Fibroblast of lung (primary cell): ENCODE measurements at regions not wholly inside any gene's neighbourhood (a gene's known extent, or its start where the extent isn't known, plus 50 kb on each side); places are given as distances from the start of the nearest gene placed in this dataset.
"Not testable (repeated sequence)": the region's sequence is repeated elsewhere in the genome, so short reads cannot be mapped to it uniquely, and the experiment has no call there.

Experiments used
- EZH2 ChIP-seq: IDR thresholded peaks from 2 replicates; pipeline ENCODE4 v1.5.1; 2012; ENCODE audit warnings: low read length, control low read depth, mild to moderate bottlenecking; ENCODE audit errors: missing control alignments
- TF ChIP-seq, protein P1 (sequence below), 2 donors: IDR thresholded peaks in 1 of 2; conservative IDR thresholded peaks in 1 of 2; 1 replicate in 1 of 2; 2 replicates in 1 of 2; pipeline ENCODE4 v1.5.1; 2011 to 2012; ENCODE audit warnings: low read length in 2 of 2, control low read depth in 1 of 2, inconsistent platforms in 1 of 2, low read depth in 1 of 2, mild to moderate bottlenecking in 1 of 2

DNA sequence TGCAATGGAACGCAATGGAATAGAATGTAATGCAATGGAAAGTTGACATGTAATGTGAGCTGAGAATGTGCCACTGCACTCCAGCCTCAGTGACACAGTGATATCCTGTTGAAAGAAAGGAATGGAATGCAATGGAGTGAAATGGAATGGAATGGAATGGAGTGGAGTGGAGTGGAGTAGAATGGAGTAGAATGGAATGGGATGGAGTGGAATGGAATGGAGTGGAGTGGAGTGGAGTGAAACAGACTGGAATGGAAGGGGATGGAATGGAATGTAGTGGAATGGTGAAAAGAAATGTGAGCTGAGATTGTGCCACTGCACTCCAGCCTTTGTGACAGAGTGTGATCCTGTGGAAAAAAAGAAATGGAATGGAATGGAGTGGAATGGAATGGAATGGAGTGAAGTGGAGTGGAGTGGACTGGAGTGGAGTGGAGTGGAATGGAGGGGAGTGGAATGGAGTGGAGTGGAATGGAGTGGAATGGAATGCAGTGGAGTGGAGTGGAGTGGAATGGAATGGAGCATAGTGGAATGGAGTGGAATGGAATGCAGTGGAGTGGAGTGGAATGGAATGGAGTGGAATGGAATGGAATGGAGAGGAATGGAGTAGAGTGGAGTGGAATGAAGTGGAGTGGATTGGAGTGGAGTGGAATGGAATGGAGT is 604.2 kb downstream of the TP53TG3F start:
- TF ChIP-seq, protein P1, sequence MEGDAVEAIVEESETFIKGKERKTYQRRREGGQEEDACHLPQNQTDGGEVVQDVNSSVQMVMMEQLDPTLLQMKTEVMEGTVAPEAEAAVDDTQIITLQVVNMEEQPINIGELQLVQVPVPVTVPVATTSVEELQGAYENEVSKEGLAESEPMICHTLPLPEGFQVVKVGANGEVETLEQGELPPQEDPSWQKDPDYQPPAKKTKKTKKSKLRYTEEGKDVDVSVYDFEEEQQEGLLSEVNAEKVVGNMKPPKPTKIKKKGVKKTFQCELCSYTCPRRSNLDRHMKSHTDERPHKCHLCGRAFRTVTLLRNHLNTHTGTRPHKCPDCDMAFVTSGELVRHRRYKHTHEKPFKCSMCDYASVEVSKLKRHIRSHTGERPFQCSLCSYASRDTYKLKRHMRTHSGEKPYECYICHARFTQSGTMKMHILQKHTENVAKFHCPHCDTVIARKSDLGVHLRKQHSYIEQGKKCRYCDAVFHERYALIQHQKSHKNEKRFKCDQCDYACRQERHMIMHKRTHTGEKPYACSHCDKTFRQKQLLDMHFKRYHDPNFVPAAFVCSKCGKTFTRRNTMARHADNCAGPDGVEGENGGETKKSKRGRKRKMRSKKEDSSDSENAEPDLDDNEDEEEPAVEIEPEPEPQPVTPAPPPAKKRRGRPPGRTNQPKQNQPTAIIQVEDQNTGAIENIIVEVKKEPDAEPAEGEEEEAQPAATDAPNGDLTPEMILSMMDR (conservative IDR thresholded peaks at IDR 0.05 in 1 of 2, IDR thresholded peaks at IDR 0.05 in 1 of 2; ENCODE audit: low read depth in 1 of 2, low read length in 2 of 2), result not testable (repeated sequence)
- not testable (repeated sequence) for TF ChIP-seq EZH2
